Adrenal gland (tissue), 5 donors: ENCODE measurements at regions not wholly inside any gene's neighbourhood (a gene's known extent, or its start where the extent isn't known, plus 50 kb on each side); places are given as distances from the start of the nearest gene placed in this dataset.

Experiments
- POLR2A ChIP-seq, 2 donors: fragments of 450-650 bp; IDR thresholded peaks; one replicate each; pipeline ENCODE4 v1.6.1; 2017; ENCODE audit warnings: antibody characterized with exemption in 2 of 2, mild to moderate bottlenecking in 2 of 2, moderate library complexity in 1 of 2
- TF ChIP-seq, protein P1 (sequence below), 6 experiments: fragments of 450-650 bp in 4 of 6; fragments of 200-600 bp in 2 of 6; sonication (generic) in 1 of 6; IDR thresholded peaks; 1 replicate in 5 of 6; 2 replicates in 1 of 6; pipeline versions ENCODE4 v1.5.1 to v1.8.0; 2016 to 2021; ENCODE audit warnings: antibody characterized with exemption in 6 of 6, mild to moderate bottlenecking in 2 of 6, moderate library complexity in 1 of 6
- donor health status: DM: no; HTN: no; CAD: no.

DNA sequence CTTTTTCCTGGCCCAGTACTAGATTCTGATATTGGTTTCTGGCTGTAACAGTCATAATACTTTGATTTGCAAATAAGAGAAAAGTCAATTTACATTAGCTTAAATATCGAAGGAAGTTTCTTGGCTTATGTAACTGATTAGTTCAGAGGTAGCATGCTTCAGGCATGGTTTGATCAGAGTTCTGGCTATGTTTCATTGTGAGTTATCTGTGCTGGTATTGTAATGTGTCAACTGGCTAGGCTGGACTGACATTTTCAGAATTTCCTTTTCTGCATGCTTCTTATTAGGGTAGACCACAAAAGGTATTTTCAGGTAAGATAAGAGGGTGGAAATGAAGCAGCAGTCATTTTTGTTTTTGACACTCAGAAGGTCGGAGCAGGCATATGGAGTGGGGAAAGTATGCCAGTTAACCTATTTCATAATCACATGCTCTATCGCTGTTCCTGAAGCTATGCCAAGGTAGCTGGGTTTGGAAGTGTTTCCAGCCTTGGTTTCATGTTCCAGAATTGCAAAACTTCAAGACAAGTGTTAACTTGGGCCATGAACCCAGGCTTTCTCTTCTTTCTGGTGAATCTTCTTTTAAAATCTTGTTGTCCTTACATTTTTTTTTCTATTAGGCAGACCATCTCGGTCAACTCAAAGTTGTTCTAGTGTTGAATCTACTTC is 244.9 kb downstream of the DHX35 start:
- no peak for TF ChIP-seq POLR2A (IDR thresholded peaks at IDR 0.05)
- TF ChIP-seq, protein P1, sequence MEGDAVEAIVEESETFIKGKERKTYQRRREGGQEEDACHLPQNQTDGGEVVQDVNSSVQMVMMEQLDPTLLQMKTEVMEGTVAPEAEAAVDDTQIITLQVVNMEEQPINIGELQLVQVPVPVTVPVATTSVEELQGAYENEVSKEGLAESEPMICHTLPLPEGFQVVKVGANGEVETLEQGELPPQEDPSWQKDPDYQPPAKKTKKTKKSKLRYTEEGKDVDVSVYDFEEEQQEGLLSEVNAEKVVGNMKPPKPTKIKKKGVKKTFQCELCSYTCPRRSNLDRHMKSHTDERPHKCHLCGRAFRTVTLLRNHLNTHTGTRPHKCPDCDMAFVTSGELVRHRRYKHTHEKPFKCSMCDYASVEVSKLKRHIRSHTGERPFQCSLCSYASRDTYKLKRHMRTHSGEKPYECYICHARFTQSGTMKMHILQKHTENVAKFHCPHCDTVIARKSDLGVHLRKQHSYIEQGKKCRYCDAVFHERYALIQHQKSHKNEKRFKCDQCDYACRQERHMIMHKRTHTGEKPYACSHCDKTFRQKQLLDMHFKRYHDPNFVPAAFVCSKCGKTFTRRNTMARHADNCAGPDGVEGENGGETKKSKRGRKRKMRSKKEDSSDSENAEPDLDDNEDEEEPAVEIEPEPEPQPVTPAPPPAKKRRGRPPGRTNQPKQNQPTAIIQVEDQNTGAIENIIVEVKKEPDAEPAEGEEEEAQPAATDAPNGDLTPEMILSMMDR (IDR thresholded peaks at IDR 0.05): no peak
